HEK293T (cell line): ENCODE measurements at regions not wholly inside any gene's neighbourhood (a gene's known extent, or its start where the extent isn't known, plus 50 kb on each side); places are given as distances from the start of the nearest gene placed in this dataset.

Experiments
- CTCF ChIA-PET: fragments of 350-600 bp; formaldehyde crosslinking; extraction: SDS; loops from one replicate; lab custom pipeline; 2021; ENCODE audit warnings: antibody characterized with exemption, inconsistent platforms; lab: Yijun Ruan, JAX
- POLR2A ChIA-PET: fragments of 350-600 bp; formaldehyde crosslinking; extraction: SDS; loops from one replicate; lab custom pipeline; 2020; ENCODE audit warnings: antibody characterized with exemption, inconsistent platforms; lab: Yijun Ruan, JAX
- DNase-seq: peaks from one replicate; pipeline ENCODE4 v3.0.0; 2012; ENCODE audit warnings: mixed read lengths; ENCODE audit errors: extremely low spot score
- ARNT ChIP-seq: fragments of 450-650 bp; IDR thresholded peaks from 2 replicates; pipeline ENCODE4 v1.6.1; 2017; ENCODE audit warnings: mild to moderate bottlenecking
- BHLHE40 ChIP-seq: fragments of 450-650 bp; IDR thresholded peaks from 2 replicates; pipeline ENCODE4 v1.6.1; 2016; ENCODE audit warnings: mild to moderate bottlenecking, moderate library complexity, borderline replicate concordance
- CTBP1 ChIP-seq: fragments of 450-650 bp; IDR thresholded peaks from 2 replicates; pipeline ENCODE4 v1.6.1; 2016; ENCODE audit warnings: borderline replicate concordance
- ELF4 ChIP-seq: fragments of 450-650 bp; IDR thresholded peaks from 2 replicates; pipeline ENCODE4 v1.6.1; 2017; ENCODE audit warnings: antibody characterized with exemption
- FOXA1 ChIP-seq: fragments of 450-650 bp; IDR thresholded peaks from 2 replicates; pipeline ENCODE4 v1.6.1; 2016; ENCODE audit warnings: mild to moderate bottlenecking
- FOXK2 ChIP-seq: fragments of 450-650 bp; IDR thresholded peaks from 2 replicates; pipeline ENCODE4 v1.6.1; 2016; ENCODE audit warnings: mild to moderate bottlenecking
- FOXM1 ChIP-seq: fragments of 450-650 bp; IDR thresholded peaks from 2 replicates; pipeline ENCODE4 v1.6.1; 2017; ENCODE audit warnings: mild to moderate bottlenecking, borderline replicate concordance
- HDGF ChIP-seq: fragments of 450-650 bp; IDR thresholded peaks from 2 replicates; pipeline ENCODE4 v1.6.1; 2017; ENCODE audit warnings: antibody characterized with exemption, borderline replicate concordance
- L3MBTL2 ChIP-seq: fragments of 450-650 bp; conservative IDR thresholded peaks from 2 replicates; pipeline ENCODE4 v1.6.1; 2016; ENCODE audit warnings: mild to moderate bottlenecking
- LEF1 ChIP-seq: fragments of 450-650 bp; IDR thresholded peaks from 2 replicates; pipeline ENCODE4 v1.6.1; 2017; ENCODE audit warnings: mild to moderate bottlenecking, borderline replicate concordance
- NFRKB ChIP-seq: fragments of 450-650 bp; IDR thresholded peaks from 2 replicates; pipeline ENCODE4 v1.6.1; 2016; ENCODE audit warnings: mild to moderate bottlenecking, moderate library complexity
- PKNOX1 ChIP-seq: fragments of 450-650 bp; IDR thresholded peaks from 2 replicates; pipeline ENCODE4 v1.6.1; 2016
- SP1 ChIP-seq: fragments of 450-650 bp; IDR thresholded peaks from 2 replicates; pipeline ENCODE4 v1.6.1; 2017
- SUZ12 ChIP-seq: fragments of 450-650 bp; IDR thresholded peaks from 2 replicates; pipeline ENCODE4 v1.6.1; 2016; ENCODE audit warnings: mild to moderate bottlenecking
- TARDBP ChIP-seq: fragments of 450-650 bp; IDR thresholded peaks from 2 replicates; pipeline ENCODE4 v1.6.1; 2016
- ZNF384 ChIP-seq: fragments of 450-650 bp; IDR thresholded peaks from 2 replicates; pipeline ENCODE4 v1.6.1; 2016

- TF ChIP-seq BHLHE40 (no peak), PKNOX1 (no peak), FOXK2 (no peak), ZNF384 (no peak), NFRKB (no peak), SP1 (no peak), SUZ12 (no peak), CTBP1 (no peak), FOXA1 (no peak), TARDBP (no peak)
- ChIA-PET CTCF (no interaction called here), POLR2A (no interaction called here)
- no peak for DNase-seq
These were observed 413.4 kb downstream of the MN1 start for GRCh38 chr22:27388090-27388600.

GRCh38 chr22:27389727-27390075 lies 411.9 kb downstream of the MN1 start:
- ChIA-PET POLR2A (no interaction called here), CTCF (no interaction called here)
- TF ChIP-seq NFRKB = no peak
- no peak for TF ChIP-seq FOXA1
- no peak for TF ChIP-seq L3MBTL2
- TF ChIP-seq SUZ12 = no peak
- TF ChIP-seq PKNOX1 = no peak
- no peak for TF ChIP-seq SP1
- TF ChIP-seq CTBP1 = no peak
- no peak for TF ChIP-seq ARNT
- no peak for TF ChIP-seq ELF4
- no peak for TF ChIP-seq ZNF384
- no peak for TF ChIP-seq HDGF
- TF ChIP-seq FOXM1 = no peak
- no peak for TF ChIP-seq LEF1
- TF ChIP-seq TARDBP = no peak
- TF ChIP-seq FOXK2 = no peak
- TF ChIP-seq BHLHE40 = no peak
- no peak for DNase-seq

DNA sequence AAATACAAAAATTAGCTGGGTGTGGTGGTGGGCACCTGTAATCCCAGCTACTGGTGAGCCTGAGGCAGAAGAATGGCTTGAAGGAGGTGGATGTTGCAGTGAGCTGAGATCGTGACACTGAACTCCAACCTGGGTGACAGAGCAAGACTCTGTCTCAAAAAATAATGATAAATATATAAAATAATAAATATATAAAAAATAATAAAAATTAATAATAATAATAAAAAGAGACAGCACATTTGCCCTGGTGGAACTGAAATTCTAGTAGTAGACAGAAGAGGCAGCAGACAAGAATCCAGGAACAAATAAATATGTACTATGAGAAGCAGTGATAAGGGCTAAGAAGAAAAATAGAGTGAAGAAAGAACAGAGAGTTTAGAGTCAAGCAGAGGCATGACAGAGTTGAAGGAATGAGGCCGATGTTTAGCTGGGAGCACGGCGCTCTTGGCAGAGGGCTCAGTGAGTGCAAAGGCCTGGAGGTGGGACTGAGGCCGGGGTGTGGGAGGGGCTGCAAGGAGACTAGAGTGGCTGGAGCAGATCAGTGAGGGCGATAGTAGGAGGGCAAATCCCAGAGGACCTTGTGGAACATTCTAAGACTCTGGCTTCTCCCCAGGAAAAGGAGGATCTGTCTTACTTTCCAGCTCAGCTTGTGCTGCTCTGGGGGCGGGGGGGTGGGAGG lies 410.3 kb downstream of the MN1 start:
- POLR2A ChIA-PET = no interaction called here
- no peak for DNase-seq

GRCh38 chr22:27393371-27393770 lies 408.2 kb downstream of the MN1 start:
- no peak for TF ChIP-seq SUZ12
- no peak for TF ChIP-seq PKNOX1
- TF ChIP-seq SP1 = no peak
- TF ChIP-seq TARDBP = no peak
- no peak for TF ChIP-seq LEF1
- TF ChIP-seq FOXK2 = no peak
- TF ChIP-seq FOXM1 = no peak
- no peak for TF ChIP-seq CTBP1
- TF ChIP-seq HDGF = no peak
- no peak for TF ChIP-seq NFRKB
- no peak for TF ChIP-seq FOXA1
- no peak for TF ChIP-seq ELF4
- no peak for TF ChIP-seq BHLHE40
- TF ChIP-seq ZNF384 = no peak
- TF ChIP-seq L3MBTL2 = no peak
- no peak for TF ChIP-seq ARNT
- POLR2A ChIA-PET = no interaction called here
- no peak for DNase-seq
- CTCF ChIA-PET = no interaction called here

More for the DNA sequence above, 410.3 kb downstream of the MN1 start:
- TF ChIP-seq SUZ12 = no peak
- TF ChIP-seq SP1 = no peak
- no peak for TF ChIP-seq ARNT
- no peak for TF ChIP-seq PKNOX1
- no peak for TF ChIP-seq HDGF
- no peak for TF ChIP-seq ELF4
- TF ChIP-seq CTBP1 = no peak
- no peak for TF ChIP-seq L3MBTL2
- no peak for TF ChIP-seq ZNF384
- TF ChIP-seq LEF1 = no peak
- no peak for TF ChIP-seq FOXA1
- no peak for TF ChIP-seq FOXK2
- no peak for TF ChIP-seq TARDBP
- TF ChIP-seq BHLHE40 = no peak
- TF ChIP-seq FOXM1 = no peak
- TF ChIP-seq NFRKB = no peak
- CTCF ChIA-PET = no interaction called here

DNA sequence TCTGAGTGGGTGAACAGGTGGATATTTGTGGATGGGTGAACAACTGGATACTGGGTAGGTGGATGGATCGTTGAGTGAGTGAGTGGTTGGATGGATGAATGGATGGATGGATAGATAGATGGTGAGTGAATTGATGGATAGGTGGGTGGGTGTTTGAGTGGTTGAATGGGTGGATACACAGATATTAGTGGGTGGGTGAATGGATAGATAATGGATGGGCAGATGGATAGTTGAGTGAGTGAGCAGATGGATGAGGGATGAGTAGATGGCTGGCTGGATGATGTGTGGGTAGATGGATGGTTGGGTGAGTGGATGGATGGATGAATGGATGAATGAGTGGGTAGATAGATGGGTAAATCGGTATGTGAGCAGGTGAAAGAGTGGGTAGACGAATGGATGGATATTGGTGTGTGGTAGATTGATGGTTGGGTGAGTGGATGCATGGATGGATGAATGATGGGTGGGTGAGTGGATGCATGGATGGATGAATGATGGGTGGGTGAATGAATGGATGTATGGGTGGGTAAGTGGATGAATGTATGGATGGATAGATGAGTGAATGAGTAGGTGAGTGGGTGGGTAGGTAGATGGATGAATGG lies 406.7 kb downstream of the MN1 start:
- CTCF ChIA-PET = no interaction called here
- POLR2A ChIA-PET = no interaction called here
- no peak for DNase-seq
- no peak for TF ChIP-seq SUZ12
- TF ChIP-seq TARDBP = no peak
- no peak for TF ChIP-seq CTBP1
- no peak for TF ChIP-seq FOXM1
